ENCODE measurements at regions not wholly inside any gene's neighbourhood (a gene's known extent, or its start where the extent isn't known, plus 50 kb on each side); places are given as distances from the start of the nearest gene placed in this dataset.

DNA sequence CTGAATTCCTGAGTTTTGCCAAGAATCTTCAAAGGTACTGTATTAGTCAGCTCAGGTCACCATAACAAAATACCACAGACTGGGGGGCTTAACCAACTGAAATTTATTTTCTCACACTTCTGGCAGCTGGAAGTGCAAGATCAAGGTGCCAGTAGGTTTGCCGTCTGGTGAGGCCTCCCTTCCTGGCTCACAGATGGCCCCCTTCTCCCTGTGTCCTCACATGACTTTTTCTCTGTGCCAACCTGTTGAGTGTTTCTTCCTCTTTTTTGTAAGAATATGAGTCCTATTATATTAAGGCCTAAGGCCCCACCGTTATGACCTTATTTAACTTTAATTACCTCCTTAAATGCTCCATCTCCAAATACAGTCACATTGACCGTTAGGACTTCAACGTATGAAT is 156.1 kb upstream of the KIF2A start:
- TF ChIP-seq, protein P1, sequence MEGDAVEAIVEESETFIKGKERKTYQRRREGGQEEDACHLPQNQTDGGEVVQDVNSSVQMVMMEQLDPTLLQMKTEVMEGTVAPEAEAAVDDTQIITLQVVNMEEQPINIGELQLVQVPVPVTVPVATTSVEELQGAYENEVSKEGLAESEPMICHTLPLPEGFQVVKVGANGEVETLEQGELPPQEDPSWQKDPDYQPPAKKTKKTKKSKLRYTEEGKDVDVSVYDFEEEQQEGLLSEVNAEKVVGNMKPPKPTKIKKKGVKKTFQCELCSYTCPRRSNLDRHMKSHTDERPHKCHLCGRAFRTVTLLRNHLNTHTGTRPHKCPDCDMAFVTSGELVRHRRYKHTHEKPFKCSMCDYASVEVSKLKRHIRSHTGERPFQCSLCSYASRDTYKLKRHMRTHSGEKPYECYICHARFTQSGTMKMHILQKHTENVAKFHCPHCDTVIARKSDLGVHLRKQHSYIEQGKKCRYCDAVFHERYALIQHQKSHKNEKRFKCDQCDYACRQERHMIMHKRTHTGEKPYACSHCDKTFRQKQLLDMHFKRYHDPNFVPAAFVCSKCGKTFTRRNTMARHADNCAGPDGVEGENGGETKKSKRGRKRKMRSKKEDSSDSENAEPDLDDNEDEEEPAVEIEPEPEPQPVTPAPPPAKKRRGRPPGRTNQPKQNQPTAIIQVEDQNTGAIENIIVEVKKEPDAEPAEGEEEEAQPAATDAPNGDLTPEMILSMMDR (IDR thresholded peaks at IDR 0.05) = no peak
- TF ChIP-seq POLR2A (IDR thresholded peaks at IDR 0.05) = no peak

Measured in testis (tissue), 2 donors.